Endodermal cell (in vitro differentiated cells): ENCODE measurements at regions not wholly inside any gene's neighbourhood (a gene's known extent, or its start where the extent isn't known, plus 50 kb on each side); places are given as distances from the start of the nearest gene placed in this dataset.

Experiments used
- DNase-seq: peaks from one replicate; pipeline ENCODE4 v3.0.0-alpha.2; 2017
- H3K27ac ChIP-seq: 2 replicates; pipeline ENCODE4 v1.5.1; 2013; ENCODE audit warnings: mild to moderate bottlenecking, low read depth, low read length, moderate library complexity
- H3K27me3 ChIP-seq: 2 replicates; pipeline ENCODE4 v1.6.1; 2013; ENCODE audit warnings: mild to moderate bottlenecking, low read length, moderate library complexity; ENCODE audit not compliant: insufficient read depth, control insufficient read depth, poor library complexity, severe bottlenecking
- H3K36me3 ChIP-seq: 2 replicates; pipeline ENCODE4 v1.7.0; 2013; ENCODE audit warnings: mild to moderate bottlenecking, low read length, moderate library complexity; ENCODE audit not compliant: control insufficient read depth, insufficient read depth
- H3K4me1 ChIP-seq: one replicate; pipeline ENCODE4 v1.7.0; 2013; ENCODE audit warnings: low read length; ENCODE audit not compliant: control insufficient read depth, insufficient read depth
- H3K4me3 ChIP-seq: 2 replicates; pipeline ENCODE4 v1.5.1; 2013; ENCODE audit warnings: mild to moderate bottlenecking, low read length, moderate library complexity
- H3K9ac ChIP-seq: 2 replicates; pipeline ENCODE4 v1.6.1; 2013; ENCODE audit warnings: mild to moderate bottlenecking, low read length, moderate library complexity; ENCODE audit not compliant: poor library complexity, severe bottlenecking; ENCODE audit errors: extremely low read depth
- H3K9me3 ChIP-seq: 2 replicates; pipeline ENCODE4 v1.6.1; 2013; ENCODE audit warnings: mild to moderate bottlenecking, low read length, moderate library complexity; ENCODE audit not compliant: control insufficient read depth
- H3K27ac Mint-ChIP-seq: 2 replicates; pipeline ENCODE4 v1.8.0; 2020; ENCODE audit warnings: mixed read lengths
- H3K27me3 Mint-ChIP-seq: 2 replicates; pipeline ENCODE4 v1.8.0; 2021; ENCODE audit warnings: mild to moderate bottlenecking, mixed read lengths; ENCODE audit not compliant: insufficient read depth
- H3K36me3 Mint-ChIP-seq: 2 replicates; pipeline ENCODE4 v1.8.0; 2020; ENCODE audit warnings: low read depth, mixed read lengths
- H3K4me1 Mint-ChIP-seq: 2 replicates; pipeline ENCODE4 v1.8.0; 2020; ENCODE audit warnings: mixed read lengths
- H3K4me3 Mint-ChIP-seq: 2 replicates; pipeline ENCODE4 v1.8.0; 2020; ENCODE audit warnings: mild to moderate bottlenecking, moderate library complexity, mixed read lengths
- H3K9me3 Mint-ChIP-seq: 2 replicates; pipeline ENCODE4 v1.8.0; 2020; ENCODE audit warnings: mild to moderate bottlenecking, mixed read lengths
- WGBS, 2 experiments: methylation state at CpG; one replicate each; pipeline versions ENCODE4 v1.1.5 to v1.1.7; 2013; ENCODE audit warnings: missing lambda C conversion rate in 2 of 2, mixed read lengths in 1 of 2; ENCODE audit not compliant: insufficient coverage in 1 of 2, insufficient read length in 1 of 2; 5-methylcytosine and 5-hydroxymethylcytosine counted together
- TF ChIP-seq, protein P1 (sequence below): fragments of 200-600 bp; sonication (generic); conservative IDR thresholded peaks from 2 replicates; pipeline ENCODE4 v1.5.0; 2021; ENCODE audit warnings: antibody characterized with exemption, mild to moderate bottlenecking

DNA sequence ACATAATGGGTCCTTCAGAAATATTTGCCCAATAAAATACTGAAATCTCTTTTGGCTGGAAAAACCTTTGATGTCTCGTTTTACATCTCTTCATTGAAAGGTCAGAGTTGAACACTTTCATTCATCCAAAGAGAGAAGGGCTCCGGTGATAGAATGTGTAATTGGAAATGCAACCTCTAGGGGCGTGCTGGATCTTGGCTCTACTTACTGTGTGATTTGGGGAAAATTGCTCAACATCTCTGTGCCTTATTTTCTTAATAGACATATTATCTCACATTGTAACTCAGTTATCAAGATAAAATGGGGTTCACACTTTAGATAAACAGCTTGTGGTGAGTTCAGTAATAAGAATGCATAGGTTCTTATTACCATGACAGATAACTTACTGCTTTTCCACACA, 1444.1 kb downstream of the SLITRK5 start:
- WGBS, 2 experiments: 94 to 100% methylated on average over 2 to 3 of the region's 3 CpGs

DNA sequence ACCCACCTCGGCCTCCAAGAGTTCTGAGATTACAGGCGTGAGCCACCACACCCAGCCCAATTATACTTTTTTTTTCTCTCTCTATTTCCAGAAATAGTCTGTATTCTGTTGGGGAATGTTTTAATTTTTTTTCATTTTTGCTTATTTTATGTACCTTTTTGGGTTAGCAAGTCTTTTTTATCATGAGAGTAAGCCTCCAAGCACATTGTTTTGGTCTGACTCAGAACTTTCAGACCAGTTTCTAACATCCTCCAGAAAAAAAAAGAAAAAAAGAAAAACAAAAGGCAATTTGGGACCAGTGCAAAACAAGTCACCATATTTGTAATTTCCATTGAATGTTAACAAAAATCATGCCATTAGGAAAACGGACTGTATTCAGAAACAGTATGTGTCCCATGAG, 1465.5 kb downstream of the SLITRK5 start:
- no peak overlapping the region for H3K4me3 ChIP-seq
- no peaks in the 10 kb centered on the region for H3K36me3 ChIP-seq
- Mint-ChIP-seq H3K4me3 (no peak overlapping the region), H3K9me3 (no peaks in the 10 kb centered on the region), H3K36me3 (no peaks in the 10 kb centered on the region), H3K27ac (no peak overlapping the region), H3K4me1 (no peaks in the 10 kb centered on the region), H3K27me3 (no peaks in the 10 kb centered on the region)
- no peaks in the 10 kb centered on the region for H3K4me1 ChIP-seq
- TF ChIP-seq, protein P1, sequence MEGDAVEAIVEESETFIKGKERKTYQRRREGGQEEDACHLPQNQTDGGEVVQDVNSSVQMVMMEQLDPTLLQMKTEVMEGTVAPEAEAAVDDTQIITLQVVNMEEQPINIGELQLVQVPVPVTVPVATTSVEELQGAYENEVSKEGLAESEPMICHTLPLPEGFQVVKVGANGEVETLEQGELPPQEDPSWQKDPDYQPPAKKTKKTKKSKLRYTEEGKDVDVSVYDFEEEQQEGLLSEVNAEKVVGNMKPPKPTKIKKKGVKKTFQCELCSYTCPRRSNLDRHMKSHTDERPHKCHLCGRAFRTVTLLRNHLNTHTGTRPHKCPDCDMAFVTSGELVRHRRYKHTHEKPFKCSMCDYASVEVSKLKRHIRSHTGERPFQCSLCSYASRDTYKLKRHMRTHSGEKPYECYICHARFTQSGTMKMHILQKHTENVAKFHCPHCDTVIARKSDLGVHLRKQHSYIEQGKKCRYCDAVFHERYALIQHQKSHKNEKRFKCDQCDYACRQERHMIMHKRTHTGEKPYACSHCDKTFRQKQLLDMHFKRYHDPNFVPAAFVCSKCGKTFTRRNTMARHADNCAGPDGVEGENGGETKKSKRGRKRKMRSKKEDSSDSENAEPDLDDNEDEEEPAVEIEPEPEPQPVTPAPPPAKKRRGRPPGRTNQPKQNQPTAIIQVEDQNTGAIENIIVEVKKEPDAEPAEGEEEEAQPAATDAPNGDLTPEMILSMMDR: no peak
- H3K9me3 ChIP-seq: no peaks in the 10 kb centered on the region
- no peak overlapping the region for H3K27ac ChIP-seq
- no peak for DNase-seq
- no peak overlapping the region for H3K9ac ChIP-seq
- WGBS, 2 experiments: 0 to 59% methylated on average over 1 to 3 of the region's 3 CpGs
- H3K27me3 ChIP-seq: no peaks in the 10 kb centered on the region

More for the DNA sequence above, 1444.1 kb downstream of the SLITRK5 start:
- TF ChIP-seq, protein P1: peak; percentile 69
- Histone ChIP-seq H3K4me3 (no peak overlapping the region), H3K36me3 (no peaks in the 10 kb centered on the region), H3K9me3 (no peaks in the 10 kb centered on the region), H3K9ac (no peak overlapping the region), H3K27me3 (no peaks in the 10 kb centered on the region), H3K4me1 (no peaks in the 10 kb centered on the region), H3K27ac (no peak overlapping the region)
- peaks cover 3% of the 10 kb centered on the region for H3K4me1 Mint-ChIP-seq
- peak; percentile 50 for DNase-seq
- H3K4me3 Mint-ChIP-seq: no peak overlapping the region
- H3K9me3 Mint-ChIP-seq: no peaks in the 10 kb centered on the region
- H3K27ac Mint-ChIP-seq: no peak overlapping the region
- no peaks in the 10 kb centered on the region for H3K36me3 Mint-ChIP-seq
- no peaks in the 10 kb centered on the region for H3K27me3 Mint-ChIP-seq

DNA sequence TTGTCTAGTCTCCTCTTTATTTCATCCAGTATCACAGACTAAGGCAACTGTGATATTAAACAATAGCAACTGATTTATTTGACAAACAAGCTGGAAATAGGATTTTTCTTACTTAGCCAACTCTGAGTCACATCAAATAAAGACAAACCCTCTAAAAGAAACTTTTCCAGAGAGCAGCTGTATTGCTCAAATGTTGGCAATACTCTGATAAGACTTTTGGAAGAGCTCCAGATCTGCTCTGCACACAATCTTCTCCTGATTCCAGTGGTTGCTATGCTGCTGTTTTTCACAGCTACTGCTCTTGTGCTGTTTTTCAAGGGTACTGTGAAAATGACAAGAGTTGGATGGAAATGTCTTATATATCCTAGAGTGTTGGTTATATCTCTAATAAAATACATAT, 1479.2 kb downstream of the SLITRK5 start:
- Histone ChIP-seq H3K4me1 (no peaks in the 10 kb centered on the region), H3K9me3 (peaks cover 10% of the 10 kb centered on the region), H3K27ac (no peak overlapping the region), H3K36me3 (no peaks in the 10 kb centered on the region), H3K4me3 (no peak overlapping the region), H3K27me3 (no peaks in the 10 kb centered on the region), H3K9ac (no peak overlapping the region)
- no peaks in the 10 kb centered on the region for H3K9me3 Mint-ChIP-seq
- no peaks in the 10 kb centered on the region for H3K4me1 Mint-ChIP-seq
- H3K36me3 Mint-ChIP-seq: no peaks in the 10 kb centered on the region
- H3K4me3 Mint-ChIP-seq: no peak overlapping the region
- TF ChIP-seq, protein P1: no peak
- H3K27ac Mint-ChIP-seq: no peak overlapping the region
- DNase-seq: no peak
- no peaks in the 10 kb centered on the region for H3K27me3 Mint-ChIP-seq
